GM20000 (cell line): ENCODE measurements at regions not wholly inside any gene's neighbourhood (a gene's known extent, or its start where the extent isn't known, plus 50 kb on each side); places are given as distances from the start of the nearest gene placed in this dataset.
"Not testable (repeated sequence)": the region's sequence is repeated elsewhere in the genome, so short reads cannot be mapped to it uniquely, and the experiment has no call there.

ENCODE experiments used
- DNase-seq: peaks from one replicate; pipeline ENCODE4 v3.0.0; 2012; ENCODE audit warnings: low spot score
- TF ChIP-seq, protein P1 (sequence below): IDR thresholded peaks from 2 replicates; pipeline ENCODE4 v1.5.1; 2012; ENCODE audit warnings: mild to moderate bottlenecking, control low read depth; ENCODE audit errors: extremely low read depth, missing control alignments

DNA sequence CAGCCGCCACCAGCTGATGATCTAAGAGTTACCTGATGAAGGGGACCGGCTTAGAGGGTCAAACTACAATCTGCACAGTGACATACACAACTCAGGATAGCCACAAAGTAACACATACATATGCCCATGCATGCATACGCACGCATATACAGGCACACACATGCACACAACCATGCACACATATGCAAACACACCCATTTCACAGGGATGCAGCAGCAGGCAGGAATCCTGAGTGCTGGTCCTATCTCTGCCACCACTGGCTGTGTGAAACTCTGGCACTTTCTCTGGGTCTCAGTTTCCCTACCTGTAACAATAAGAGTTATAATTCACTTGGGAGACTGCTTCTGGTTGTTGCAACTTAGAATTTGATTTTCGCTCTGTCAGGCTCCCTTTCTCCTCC lies 520.2 kb downstream of the PTPRU start:
- DNase-seq: no peak
- TF ChIP-seq, protein P1, sequence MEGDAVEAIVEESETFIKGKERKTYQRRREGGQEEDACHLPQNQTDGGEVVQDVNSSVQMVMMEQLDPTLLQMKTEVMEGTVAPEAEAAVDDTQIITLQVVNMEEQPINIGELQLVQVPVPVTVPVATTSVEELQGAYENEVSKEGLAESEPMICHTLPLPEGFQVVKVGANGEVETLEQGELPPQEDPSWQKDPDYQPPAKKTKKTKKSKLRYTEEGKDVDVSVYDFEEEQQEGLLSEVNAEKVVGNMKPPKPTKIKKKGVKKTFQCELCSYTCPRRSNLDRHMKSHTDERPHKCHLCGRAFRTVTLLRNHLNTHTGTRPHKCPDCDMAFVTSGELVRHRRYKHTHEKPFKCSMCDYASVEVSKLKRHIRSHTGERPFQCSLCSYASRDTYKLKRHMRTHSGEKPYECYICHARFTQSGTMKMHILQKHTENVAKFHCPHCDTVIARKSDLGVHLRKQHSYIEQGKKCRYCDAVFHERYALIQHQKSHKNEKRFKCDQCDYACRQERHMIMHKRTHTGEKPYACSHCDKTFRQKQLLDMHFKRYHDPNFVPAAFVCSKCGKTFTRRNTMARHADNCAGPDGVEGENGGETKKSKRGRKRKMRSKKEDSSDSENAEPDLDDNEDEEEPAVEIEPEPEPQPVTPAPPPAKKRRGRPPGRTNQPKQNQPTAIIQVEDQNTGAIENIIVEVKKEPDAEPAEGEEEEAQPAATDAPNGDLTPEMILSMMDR: no peak

DNA sequence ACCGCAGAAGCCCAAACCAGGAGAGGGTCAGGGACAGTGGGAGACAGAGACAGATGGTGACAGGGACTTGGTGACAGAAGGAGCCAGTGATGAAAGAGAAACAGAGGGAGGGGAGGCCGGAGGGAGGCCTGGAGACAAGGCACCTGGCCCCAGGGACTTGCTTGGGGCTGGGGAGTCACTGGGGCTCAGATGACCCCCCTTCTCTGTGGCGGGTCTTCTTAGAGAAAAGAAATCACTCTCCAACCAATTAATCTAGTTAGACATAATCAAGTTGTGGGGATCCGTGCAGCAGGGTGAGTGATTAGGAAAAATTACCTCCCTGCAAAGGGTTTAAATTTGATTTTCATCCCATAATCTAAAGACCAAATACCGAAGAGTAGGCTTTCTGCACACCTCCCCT lies 519.8 kb downstream of the PTPRU start:
- no peak for DNase-seq
- TF ChIP-seq, protein P1: no peak

DNA sequence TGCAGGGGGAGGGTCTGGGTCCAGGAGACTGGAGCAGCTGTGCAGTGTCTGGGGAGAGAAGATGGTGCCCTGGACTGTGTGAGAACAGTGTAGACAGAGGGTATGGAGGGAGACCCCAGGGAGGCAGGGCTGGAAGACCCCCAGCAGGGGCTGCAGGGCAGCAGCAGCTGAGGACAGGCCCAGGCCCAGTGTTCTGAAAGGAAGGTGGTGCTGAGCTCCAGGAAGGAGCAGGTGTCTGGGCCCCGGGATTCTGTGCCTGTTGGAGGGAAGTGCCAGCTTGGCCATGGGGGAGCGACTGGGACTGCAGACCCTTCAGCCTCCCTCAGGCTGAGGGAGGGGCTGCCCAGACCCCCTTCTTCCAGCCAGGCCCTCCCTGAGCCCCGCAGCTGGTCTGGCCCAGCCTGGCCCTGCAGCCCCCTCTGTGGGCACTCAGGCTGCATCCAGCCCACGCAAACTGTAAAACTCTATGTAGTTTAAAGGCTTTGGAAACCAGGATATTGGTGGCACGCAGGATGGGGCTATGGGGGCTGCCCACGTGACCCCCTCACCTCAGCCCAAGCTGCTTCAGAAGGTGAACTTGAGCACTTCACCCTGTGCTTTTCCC lies 519.2 kb downstream of the PTPRU start:
- DNase-seq: not testable (repeated sequence)

DNA sequence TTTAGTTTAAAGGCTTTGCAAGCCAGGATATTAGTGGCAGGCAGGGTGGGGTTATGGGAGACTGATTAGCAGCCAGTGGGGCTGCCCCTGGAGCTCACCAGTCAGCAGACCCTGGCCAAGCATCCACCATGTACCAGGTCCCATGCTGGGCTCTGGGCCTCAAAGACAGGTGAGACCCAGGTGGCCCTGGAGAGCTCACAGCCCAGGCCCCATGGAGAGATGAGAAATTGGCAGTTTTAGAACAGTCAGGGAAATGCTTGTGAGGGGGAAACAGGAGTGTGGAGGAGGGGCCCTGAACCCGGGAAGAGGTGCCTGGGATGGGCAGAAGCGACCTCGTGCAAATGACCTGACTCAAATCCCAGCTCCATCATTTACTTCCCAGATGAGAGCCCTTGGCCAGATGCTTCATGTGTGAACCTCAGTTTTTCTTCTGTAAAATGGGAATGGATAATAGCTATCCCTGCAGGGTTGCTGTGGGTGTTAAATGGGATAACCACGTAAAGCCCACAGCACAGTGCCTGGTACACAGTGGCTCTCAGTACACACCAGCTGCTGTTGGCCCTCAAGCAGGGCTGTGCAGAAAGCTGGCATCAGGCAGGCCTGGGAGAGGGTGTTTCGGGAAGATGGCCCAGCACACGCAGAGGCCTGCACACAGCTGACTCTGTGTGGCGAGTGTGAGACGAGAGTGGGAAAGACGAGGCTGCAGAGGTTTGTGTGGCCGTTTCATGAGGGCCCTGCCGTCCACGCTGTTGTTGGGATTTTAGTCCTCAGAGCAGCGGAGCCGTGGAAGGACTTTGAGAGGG lies 518.5 kb downstream of the PTPRU start:
- TF ChIP-seq, protein P1: no peak

GRCh38 chr1:29753771-29754572 lies 517.6 kb downstream of the PTPRU start:
- no peak for DNase-seq
- TF ChIP-seq, protein P1: no peak

More for the DNA sequence above, 518.5 kb downstream of the PTPRU start:
- DNase-seq: no peak

DNA sequence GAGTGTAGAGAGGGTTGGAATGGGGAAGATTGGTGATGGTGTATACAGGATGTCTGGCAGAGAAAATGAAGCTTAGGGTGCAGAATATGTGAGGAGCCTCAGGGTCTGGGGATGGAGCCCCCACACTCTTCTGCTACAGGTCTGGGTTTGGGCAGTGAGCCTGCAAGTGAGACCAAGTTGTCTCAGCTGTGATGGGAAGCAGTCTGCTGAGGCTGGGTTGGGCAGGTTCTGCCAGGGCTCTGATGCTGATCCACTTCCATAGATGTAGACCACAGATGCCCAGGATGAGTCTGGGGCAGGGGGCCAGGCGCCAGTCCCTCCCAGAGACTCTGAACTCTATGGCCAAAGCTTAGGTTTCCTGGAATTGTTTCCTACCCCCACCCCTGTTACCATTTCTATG lies 516.9 kb downstream of the PTPRU start:
- DNase-seq: no peak
- TF ChIP-seq, protein P1: no peak

DNA sequence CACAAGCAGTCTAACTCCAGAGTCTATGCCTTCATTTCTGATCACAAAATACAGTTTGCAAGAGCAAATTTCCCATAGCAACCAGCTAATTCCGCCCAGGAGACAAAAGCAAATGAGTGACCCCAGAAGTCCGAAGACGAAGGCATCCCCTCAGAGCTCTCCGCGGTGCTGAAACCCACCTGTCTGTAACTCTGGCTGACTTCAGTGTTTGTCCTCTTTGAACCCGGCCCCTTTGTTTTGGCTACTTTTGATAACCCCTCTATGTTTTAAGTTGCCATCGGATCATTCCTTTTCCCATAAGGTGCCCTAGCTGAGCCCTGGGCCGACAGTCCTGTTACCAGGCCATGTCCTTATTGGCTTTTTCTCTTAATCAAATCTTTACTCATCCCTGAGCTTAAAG lies 515.8 kb downstream of the PTPRU start:
- DNase-seq: no peak
- TF ChIP-seq, protein P1: no peak
